ENCODE measurements at regions not wholly inside any gene's neighbourhood (a gene's known extent, or its start where the extent isn't known, plus 50 kb on each side); places are given as distances from the start of the nearest gene placed in this dataset.

DNA sequence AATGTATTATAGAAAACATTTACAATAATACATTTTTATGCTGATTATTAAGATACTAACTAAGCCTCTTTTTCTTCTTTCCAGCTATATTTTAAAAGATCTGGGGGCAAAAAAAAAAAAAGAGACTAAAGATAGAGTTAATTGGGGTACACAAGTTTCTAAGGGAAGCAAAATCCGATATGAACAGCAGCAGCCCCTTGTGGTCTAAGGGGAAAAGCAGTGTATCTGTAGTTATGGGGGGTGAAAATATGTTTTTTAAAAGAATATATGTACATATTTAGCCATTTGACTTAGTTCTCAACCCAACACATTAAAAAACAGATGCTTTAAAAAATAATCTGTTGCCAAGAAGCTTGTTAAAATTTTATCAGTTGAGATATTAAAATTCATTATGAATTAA lies 134.3 kb upstream of the POU5F2 start:
- DNase-seq = no peak

- DNase-seq = no peak
Observed at GRCh38 chr5:93874491-93874890, 133.1 kb upstream of the POU5F2 start.

DNA sequence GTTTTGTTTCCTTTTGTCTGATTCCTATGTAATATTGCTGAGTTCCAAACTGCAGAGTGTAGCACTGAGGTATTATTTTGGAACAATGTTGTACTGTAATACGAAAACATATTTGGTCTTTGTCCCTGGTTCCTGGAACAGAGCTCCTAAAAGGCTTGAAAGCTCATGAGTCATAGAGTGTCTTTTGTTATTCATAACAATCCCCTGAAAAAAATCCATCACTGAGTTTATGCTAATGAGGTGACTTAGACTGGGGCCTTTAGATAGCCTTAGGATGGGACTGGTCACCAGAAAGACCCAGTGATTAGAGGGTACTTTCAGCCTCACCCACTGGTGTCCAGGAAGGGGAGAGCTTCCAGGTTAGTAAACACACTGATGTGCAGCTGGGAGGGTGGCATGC lies 132.7 kb upstream of the POU5F2 start:
- no peak for DNase-seq

DNA sequence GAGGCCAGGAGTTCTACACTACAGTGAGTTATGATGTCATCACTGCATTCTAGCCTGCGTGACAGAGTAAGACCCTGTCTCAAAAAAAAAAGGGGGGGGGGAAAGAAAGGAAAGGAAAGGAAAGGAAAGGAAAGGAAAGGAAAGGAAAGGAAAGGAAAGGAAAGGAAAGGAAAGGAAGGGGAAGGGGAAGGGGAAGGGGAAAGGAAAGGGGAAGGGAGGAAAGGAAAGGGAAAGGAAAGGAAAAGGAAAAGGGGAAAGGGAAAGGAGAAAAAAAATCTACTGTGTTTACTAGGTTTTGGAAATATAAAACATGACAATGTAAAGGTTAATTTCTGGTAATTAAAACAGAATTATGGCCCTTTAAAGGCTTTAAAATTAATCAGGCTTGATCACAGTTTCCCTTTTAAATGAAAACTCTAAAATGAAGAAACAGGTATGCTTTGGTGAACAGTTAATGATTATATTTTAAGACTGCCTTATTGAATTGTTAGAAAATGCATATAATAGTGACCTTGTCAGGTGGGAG lies 131.9 kb upstream of the POU5F2 start:
- DNase-seq = no peak

DNA sequence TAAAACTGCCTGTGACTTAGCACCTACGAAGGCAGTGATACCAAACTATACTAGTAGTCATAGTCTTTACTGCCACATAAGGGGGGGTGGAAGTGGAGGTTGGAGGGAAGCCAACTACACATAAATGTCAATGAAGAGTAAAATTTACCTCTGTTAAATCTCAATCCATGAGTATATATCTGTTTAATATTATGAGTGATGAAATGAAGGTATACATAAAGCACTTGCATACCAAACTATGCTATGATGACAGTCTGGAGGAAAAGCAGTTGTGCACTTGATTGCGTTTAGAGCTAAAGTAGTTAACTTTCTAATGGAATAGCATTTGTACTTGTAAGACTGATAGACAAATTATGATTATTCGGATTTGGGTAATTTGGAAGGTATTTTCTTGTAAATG lies 129.2 kb upstream of the POU5F2 start:
- DNase-seq = no peak

GRCh38 chr5:93868851-93869250 lies 127.5 kb upstream of the POU5F2 start:
- no peak for DNase-seq

DNA sequence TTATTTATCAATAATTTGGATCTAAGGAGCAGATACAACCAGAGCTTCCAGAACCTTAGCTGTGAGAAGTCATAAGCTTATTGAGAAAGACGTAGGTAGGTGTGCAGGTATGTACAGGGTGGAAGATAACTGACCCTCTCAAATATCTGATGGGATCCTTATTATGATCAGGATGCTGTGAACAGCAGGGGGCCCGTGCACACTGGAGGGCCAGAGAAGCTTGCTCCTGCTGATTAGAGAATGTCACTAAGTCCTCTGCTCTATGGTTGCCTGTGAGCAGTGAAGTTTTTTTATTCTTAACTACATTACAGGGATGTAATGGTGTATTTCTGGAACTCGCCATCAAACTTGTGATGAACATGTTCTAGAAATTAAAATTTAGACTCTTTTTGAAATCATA lies 108.9 kb upstream of the POU5F2 start:
- no peak for DNase-seq

GRCh38 chr5:93845376-93845775 lies 104.0 kb upstream of the POU5F2 start:
- no peak for DNase-seq

GRCh38 chr5:93831449-93831848 lies 90.0 kb upstream of the POU5F2 start:
- no peak for DNase-seq

- DNase-seq = no peak
Observed at GRCh38 chr5:93830893-93831292, 89.5 kb upstream of the POU5F2 start.

DNA sequence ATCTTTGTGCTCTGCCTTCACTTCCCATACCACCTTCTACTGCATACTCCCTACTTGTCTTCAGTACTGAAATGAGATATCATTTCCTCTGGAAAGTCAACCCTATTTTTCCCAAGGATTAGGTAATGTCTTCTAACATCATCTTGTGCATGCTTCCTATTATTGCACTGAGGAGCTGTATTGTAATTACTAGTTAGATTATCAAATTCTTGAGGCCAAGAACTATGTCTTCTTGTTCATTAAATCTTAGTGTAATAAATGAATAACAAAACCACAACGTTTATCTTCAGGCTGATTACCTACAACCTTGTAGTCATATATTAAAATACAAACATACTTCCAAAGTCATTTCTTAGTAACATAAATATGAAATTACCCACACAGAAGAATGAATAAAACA lies 87.9 kb upstream of the POU5F2 start:
- no peak for DNase-seq

GRCh38 chr5:93821891-93822415 lies 80.6 kb upstream of the POU5F2 start:
- DNase-seq = no peak

DNA sequence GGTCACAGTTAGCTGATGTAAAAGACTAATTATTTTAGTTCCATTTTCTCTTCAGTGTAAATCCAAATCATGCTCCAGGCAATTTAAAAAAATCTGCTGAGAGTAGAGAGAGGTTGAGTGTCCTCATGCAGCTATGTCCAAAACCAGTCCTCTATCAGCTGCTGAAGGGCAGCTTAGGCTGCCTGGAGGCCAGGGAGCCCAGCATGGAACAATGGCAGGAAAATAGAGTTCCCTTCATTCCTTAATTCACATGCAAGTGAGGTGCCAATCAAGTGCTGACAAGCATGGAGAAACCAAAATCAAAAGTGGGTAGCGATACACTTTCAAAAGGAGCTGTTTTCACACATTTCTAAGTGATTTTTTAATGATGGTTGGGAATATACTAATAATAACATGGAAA lies 78.3 kb upstream of the POU5F2 start:
- no peak for DNase-seq

GRCh38 chr5:93810780-93811179 lies 69.4 kb upstream of the POU5F2 start:
- no peak for DNase-seq

GRCh38 chr5:93809430-93809829 lies 68.0 kb upstream of the POU5F2 start:
- no peak for DNase-seq

GRCh38 chr5:93807846-93808245 lies 66.4 kb upstream of the POU5F2 start:
- DNase-seq = no peak

DNA sequence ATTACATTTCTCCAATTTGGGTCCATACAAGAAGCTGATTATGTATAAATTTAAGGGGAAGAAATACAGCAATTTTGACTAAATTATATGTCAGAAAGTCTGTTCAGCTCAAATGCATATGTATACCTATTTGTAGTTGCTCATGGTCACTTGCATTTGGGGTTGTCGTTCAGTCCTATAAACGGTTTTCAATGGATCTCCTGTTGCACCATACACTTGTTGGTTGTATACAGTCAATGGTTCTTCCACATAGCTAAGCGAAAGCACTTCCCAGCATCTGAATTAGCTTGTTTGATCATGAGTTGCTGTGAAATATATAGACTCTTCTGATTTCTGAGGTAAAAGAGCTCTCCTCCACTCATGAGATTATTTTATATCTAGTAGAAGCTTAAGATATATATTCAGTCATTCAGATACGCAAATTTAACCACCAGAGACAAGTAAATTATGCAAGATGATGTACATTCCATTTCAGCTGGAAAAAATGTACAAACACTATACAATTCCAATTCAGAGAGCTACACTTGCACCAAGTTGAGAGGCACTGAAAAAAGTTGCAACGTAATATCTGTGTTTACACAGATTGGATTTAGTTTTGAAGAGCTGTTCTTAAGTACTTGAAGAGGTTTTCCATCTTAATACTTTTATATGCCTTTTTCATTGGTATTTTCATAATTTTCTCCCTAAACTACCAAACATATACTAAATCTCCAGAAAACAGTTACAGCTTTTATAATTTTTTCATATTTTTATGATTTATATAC lies 64.4 kb upstream of the POU5F2 start:
- no peak for DNase-seq

DNA sequence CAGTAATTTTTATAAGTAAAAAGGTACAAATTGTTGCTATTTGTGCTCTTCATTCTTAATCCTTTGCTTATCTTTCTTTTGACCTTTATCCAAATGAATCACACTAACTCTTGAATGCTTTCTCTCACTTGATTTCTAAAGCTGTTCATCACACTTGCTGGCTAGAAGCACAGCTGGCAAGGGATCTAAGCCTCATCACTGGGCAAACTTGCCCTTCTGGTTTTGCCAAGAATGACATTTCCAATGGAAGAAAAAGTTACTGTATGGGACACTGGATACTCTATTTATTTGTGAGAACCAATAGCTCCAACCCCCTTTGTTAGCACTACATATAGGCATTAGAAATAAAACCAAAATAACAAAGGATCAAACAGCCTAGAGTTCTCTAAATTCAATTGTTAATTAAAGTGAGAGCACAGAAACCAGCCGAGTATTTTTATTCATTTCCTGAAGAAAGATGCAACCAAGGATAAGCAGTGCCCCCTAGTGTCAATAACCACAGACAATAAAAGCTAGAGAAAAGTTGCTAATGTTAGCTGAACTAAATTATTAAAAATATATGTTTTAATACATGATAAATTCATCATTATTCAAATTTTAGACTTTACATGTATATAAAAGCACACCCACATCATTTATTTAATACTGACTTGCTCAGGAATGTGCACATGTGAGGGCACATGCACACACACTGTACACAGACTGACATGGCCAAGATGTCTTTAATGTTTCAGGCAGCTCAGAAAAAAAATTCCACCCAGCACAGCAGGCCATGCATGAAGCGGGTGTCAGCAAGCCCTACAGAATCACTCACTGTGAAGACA lies 59.8 kb upstream of the POU5F2 start:
- DNase-seq = peak; percentile 24

GRCh38 chr5:93794954-93795353 lies 53.6 kb upstream of the POU5F2 start:
- no peak for DNase-seq

GRCh38 chr5:93793159-93793781 lies 51.9 kb upstream of the POU5F2 start:
- no peak for DNase-seq

DNA sequence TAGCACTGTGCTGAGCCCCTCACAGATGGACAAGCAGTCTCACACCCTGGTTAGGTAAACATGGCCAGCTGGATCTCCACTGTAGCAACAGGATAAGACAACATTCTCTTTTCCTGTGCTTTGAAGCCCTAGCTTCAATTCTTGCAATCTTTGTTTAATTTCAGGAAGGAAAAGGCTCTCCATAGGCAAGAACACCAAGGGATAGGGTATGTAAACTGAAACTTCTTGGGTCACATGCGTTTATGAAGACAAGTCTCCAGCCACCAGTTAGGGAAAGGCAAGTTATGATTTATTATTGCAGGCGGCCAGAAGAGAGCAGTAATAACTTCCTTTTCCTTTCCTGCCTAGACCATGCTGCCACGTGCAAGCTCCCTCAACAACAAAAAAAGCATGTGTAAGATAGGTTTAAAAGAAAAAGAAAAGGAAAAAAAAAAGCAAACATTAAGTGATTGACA lies 50.1 kb upstream of the POU5F2 start:
- DNase-seq = no peak
